Mesendoderm (in vitro differentiated cells): ENCODE measurements at regions not wholly inside any gene's neighbourhood (a gene's known extent, or its start where the extent isn't known, plus 50 kb on each side); places are given as distances from the start of the nearest gene placed in this dataset.

ENCODE experiments used
- DNase-seq: peaks from one replicate; pipeline ENCODE4 v3.0.0; 2013
- H2AK5ac ChIP-seq: 2 replicates; pipeline ENCODE4 v1.6.1; 2013; ENCODE audit warnings: low read length, inconsistent platforms
- H2BK120ac ChIP-seq: 2 replicates; pipeline ENCODE4 v1.6.1; 2013; ENCODE audit warnings: low read depth, mild to moderate bottlenecking, low read length, moderate library complexity, mixed read lengths
- H2BK15ac ChIP-seq: replicated peaks from 2 replicates; pipeline ENCODE4 v1.6.1; 2013; ENCODE audit warnings: low read depth, mild to moderate bottlenecking, moderate library complexity
- H2BK5ac ChIP-seq: 2 replicates; pipeline ENCODE4 v1.6.1; 2013; ENCODE audit warnings: low read length, inconsistent platforms
- H3K18ac ChIP-seq: 2 replicates; pipeline ENCODE4 v1.6.1; 2013; ENCODE audit warnings: mild to moderate bottlenecking, low read length, mixed read lengths
- H3K23ac ChIP-seq: one replicate; pipeline ENCODE4 v1.6.1; 2013; ENCODE audit warnings: low read length
- H3K27ac ChIP-seq: 2 replicates; pipeline ENCODE4 v1.5.1; 2013; ENCODE audit warnings: low read depth, mild to moderate bottlenecking, inconsistent platforms, low read length, moderate library complexity
- H3K27me3 ChIP-seq: 2 replicates; pipeline ENCODE4 v1.6.1; 2013; ENCODE audit warnings: low read length, control low read depth, mild to moderate bottlenecking, inconsistent platforms; ENCODE audit not compliant: insufficient read depth, poor library complexity
- H3K36me3 ChIP-seq: 2 replicates; pipeline ENCODE4 v1.6.1; 2013; ENCODE audit warnings: low read length, inconsistent platforms; ENCODE audit not compliant: control insufficient read depth, insufficient read depth
- H3K4ac ChIP-seq: one replicate; pipeline ENCODE4 v1.6.1; 2013; ENCODE audit warnings: low read depth, mild to moderate bottlenecking, low read length, moderate library complexity
- H3K4me1 ChIP-seq: 2 replicates; pipeline ENCODE4 v1.6.1; 2013; ENCODE audit warnings: low read depth, low read length, inconsistent platforms; ENCODE audit not compliant: control insufficient read depth
- H3K4me2 ChIP-seq: 2 replicates; pipeline ENCODE4 v1.6.1; 2013; ENCODE audit warnings: low read length
- H3K4me3 ChIP-seq: 2 replicates; pipeline ENCODE4 v1.5.1; 2013; ENCODE audit warnings: mild to moderate bottlenecking, low read length
- H3K56ac ChIP-seq: one replicate; pipeline ENCODE4 v1.6.1; 2013; ENCODE audit warnings: low read length
- H3K79me1 ChIP-seq: 2 replicates; pipeline ENCODE4 v1.6.1; 2013; ENCODE audit warnings: low read length, inconsistent platforms
- H3K79me2 ChIP-seq: 2 replicates; pipeline ENCODE4 v1.6.1; 2013; ENCODE audit warnings: mild to moderate bottlenecking, low read length; ENCODE audit not compliant: control insufficient read depth, insufficient read depth
- H3K9ac ChIP-seq: 2 replicates; pipeline ENCODE4 v1.6.1; 2013; ENCODE audit warnings: low read length, inconsistent platforms
- H4K5ac ChIP-seq: one replicate; pipeline ENCODE4 v1.6.1; 2013; ENCODE audit warnings: low read length
- H4K8ac ChIP-seq: one replicate; pipeline ENCODE4 v1.6.1; 2013; ENCODE audit warnings: low read depth, mild to moderate bottlenecking, control low read depth, low read length, moderate library complexity
- WGBS: extraction: QIAGEN DNeasy Blood & Tissue Kit; methylation state at CpG from one replicate; pipeline ENCODE4 v1.1.7; 2013; ENCODE audit warnings: low lambda C conversion rate, missing lambda C conversion rate; ENCODE audit not compliant: insufficient coverage; ENCODE audit errors: extremely low coverage; 5-methylcytosine and 5-hydroxymethylcytosine counted together

- no peak overlapping the region for H3K4me2 ChIP-seq
- no peak overlapping the region for H2BK15ac ChIP-seq
- H4K8ac ChIP-seq, result no peak overlapping the region
- H2AK5ac ChIP-seq, result no peak overlapping the region
- no peaks in the 10 kb centered on the region for H3K79me2 ChIP-seq
- H3K56ac ChIP-seq, result no peak overlapping the region
- H3K4me1 ChIP-seq, result no peaks in the 10 kb centered on the region
- H3K23ac ChIP-seq, result no peak overlapping the region
- no peak overlapping the region for H3K9ac ChIP-seq
- no peak for DNase-seq
- no peak overlapping the region for H3K4ac ChIP-seq
- no peak overlapping the region for H2BK5ac ChIP-seq
- no peaks in the 10 kb centered on the region for H3K79me1 ChIP-seq
- WGBS, result no CpG with 5 or more reads among the region's 7 CpGs
- H3K27ac ChIP-seq, result no peak overlapping the region
- H2BK120ac ChIP-seq, result no peak overlapping the region
- H3K18ac ChIP-seq, result no peak overlapping the region
- no peak overlapping the region for H4K5ac ChIP-seq
- H3K27me3 ChIP-seq, result no peaks in the 10 kb centered on the region
- no peak overlapping the region for H3K4me3 ChIP-seq
- H3K36me3 ChIP-seq, result no peaks in the 10 kb centered on the region
These were observed 62.8 kb upstream of the PAXBP1 start for GRCh38 chr21:32834211-32834915.

- peak; percentile 73 for DNase-seq
- WGBS, result no CpG with 5 or more reads among the region's 5 CpGs
- no peak overlapping the region for H3K4me3 ChIP-seq
- no peak overlapping the region for H2BK15ac ChIP-seq
- H3K79me1 ChIP-seq, result no peaks in the 10 kb centered on the region
- H3K56ac ChIP-seq, result no peak overlapping the region
- no peaks in the 10 kb centered on the region for H3K79me2 ChIP-seq
- H3K9ac ChIP-seq, result no peak overlapping the region
- H4K5ac ChIP-seq, result no peak overlapping the region
- H3K36me3 ChIP-seq, result no peaks in the 10 kb centered on the region
- H2BK5ac ChIP-seq, result no peak overlapping the region
- no peaks in the 10 kb centered on the region for H3K27me3 ChIP-seq
- no peak overlapping the region for H3K4ac ChIP-seq
- H3K23ac ChIP-seq, result no peak overlapping the region
- no peak overlapping the region for H4K8ac ChIP-seq
- no peaks in the 10 kb centered on the region for H3K4me1 ChIP-seq
- H2AK5ac ChIP-seq, result no peak overlapping the region
- H3K4me2 ChIP-seq, result no peak overlapping the region
- no peak overlapping the region for H2BK120ac ChIP-seq
- no peak overlapping the region for H3K18ac ChIP-seq
- no peak overlapping the region for H3K27ac ChIP-seq
These were observed 63.3 kb upstream of the PAXBP1 start for GRCh38 chr21:32834916-32835235.

GRCh38 chr21:32842146-32842545, 70.6 kb upstream of the PAXBP1 start:
- H3K27ac ChIP-seq, result no peak overlapping the region
- no peak overlapping the region for H4K8ac ChIP-seq
- no peaks in the 10 kb centered on the region for H3K27me3 ChIP-seq
- H3K23ac ChIP-seq, result no peak overlapping the region
- DNase-seq, result no peak
- no peaks in the 10 kb centered on the region for H3K79me2 ChIP-seq
- no peaks in the 10 kb centered on the region for H3K4me1 ChIP-seq
- no peak overlapping the region for H3K4me3 ChIP-seq
- no peak overlapping the region for H4K5ac ChIP-seq
- H2BK5ac ChIP-seq, result no peak overlapping the region
- H3K4ac ChIP-seq, result no peak overlapping the region
- H3K79me1 ChIP-seq, result no peaks in the 10 kb centered on the region
- no peak overlapping the region for H2AK5ac ChIP-seq
- H3K56ac ChIP-seq, result no peak overlapping the region
- H3K18ac ChIP-seq, result no peak overlapping the region
- no peaks in the 10 kb centered on the region for H3K36me3 ChIP-seq
- H2BK15ac ChIP-seq, result no peak overlapping the region
- H3K4me2 ChIP-seq, result no peak overlapping the region
- no peak overlapping the region for H3K9ac ChIP-seq
- WGBS, result no CpG with 5 or more reads among the region's 1 CpG
- no peak overlapping the region for H2BK120ac ChIP-seq

DNA sequence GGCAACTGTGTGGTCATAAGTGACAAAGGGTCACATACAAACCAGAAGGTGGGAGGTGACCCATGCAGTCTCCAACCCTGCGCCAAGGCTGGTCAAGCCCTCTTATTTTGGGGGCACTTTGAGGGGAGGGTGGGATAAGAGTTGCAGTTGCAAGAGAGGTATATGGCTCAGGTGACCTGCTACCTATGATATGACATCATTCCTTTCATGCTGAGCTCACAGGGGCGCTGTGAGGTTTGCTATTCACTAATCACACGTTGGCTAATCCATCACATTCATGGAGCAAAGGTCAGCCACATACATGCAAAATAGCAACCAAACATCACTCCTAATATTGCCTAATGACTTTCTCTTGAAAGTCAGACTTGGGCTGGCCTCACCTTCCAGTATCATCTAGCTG, 72.0 kb upstream of the PAXBP1 start:
- no peaks in the 10 kb centered on the region for H3K36me3 ChIP-seq
- H3K27me3 ChIP-seq, result no peaks in the 10 kb centered on the region
- H3K4me2 ChIP-seq, result no peak overlapping the region
- H3K18ac ChIP-seq, result no peak overlapping the region
- H3K79me2 ChIP-seq, result no peaks in the 10 kb centered on the region
- no peak overlapping the region for H3K56ac ChIP-seq
- no peak overlapping the region for H3K4ac ChIP-seq
- H3K4me3 ChIP-seq, result no peak overlapping the region
- no peaks in the 10 kb centered on the region for H3K4me1 ChIP-seq
- WGBS, result no CpG with 5 or more reads among the region's 3 CpGs
- no peak overlapping the region for H4K5ac ChIP-seq
- no peak overlapping the region for H4K8ac ChIP-seq
- no peak overlapping the region for H3K23ac ChIP-seq
- no peak overlapping the region for H2BK120ac ChIP-seq
- no peak overlapping the region for H3K27ac ChIP-seq
- H3K9ac ChIP-seq, result no peak overlapping the region
- H2AK5ac ChIP-seq, result no peak overlapping the region
- H2BK15ac ChIP-seq, result no peak overlapping the region
- H2BK5ac ChIP-seq, result no peak overlapping the region
- no peaks in the 10 kb centered on the region for H3K79me1 ChIP-seq
- no peak for DNase-seq

- no peak overlapping the region for H3K23ac ChIP-seq
- H3K27me3 ChIP-seq, result no peaks in the 10 kb centered on the region
These were observed 72.5 kb upstream of the PAXBP1 start for GRCh38 chr21:32844076-32844475.

More at GRCh38 chr21:32844076-32844475, 72.5 kb upstream of the PAXBP1 start:
- Histone ChIP-seq H2BK120ac (no peak overlapping the region), H3K9ac (no peak overlapping the region), H3K79me1 (no peaks in the 10 kb centered on the region), H3K79me2 (no peaks in the 10 kb centered on the region), H2AK5ac (no peak overlapping the region), H3K4me1 (no peaks in the 10 kb centered on the region), H3K27ac (no peak overlapping the region), H3K4me2 (no peak overlapping the region), H3K18ac (no peak overlapping the region), H3K56ac (no peak overlapping the region), H3K4ac (no peak overlapping the region), H4K8ac (no peak overlapping the region), H3K4me3 (no peak overlapping the region), H2BK15ac (no peak overlapping the region), H3K36me3 (no peaks in the 10 kb centered on the region), H2BK5ac (no peak overlapping the region), H4K5ac (no peak overlapping the region)
- DNase-seq, result no peak
- no CpG with 5 or more reads among the region's 1 CpG for WGBS
